Keratinocyte (primary cell): ENCODE measurements at regions not wholly inside any gene's neighbourhood (a gene's known extent, or its start where the extent isn't known, plus 50 kb on each side); places are given as distances from the start of the nearest gene placed in this dataset.

Experiments used
- EZH2 ChIP-seq: IDR thresholded peaks from one replicate; pipeline ENCODE4 v1.6.1; 2012; ENCODE audit warnings: inconsistent platforms, mild to moderate bottlenecking, low read length, moderate library complexity
- TF ChIP-seq, protein P1 (sequence below), 3 experiments: IDR thresholded peaks in 1 of 3; conservative IDR thresholded peaks in 1 of 3; optimal IDR thresholded peaks in 1 of 3; 2 replicates in 2 of 3; 3 replicates in 1 of 3; pipeline versions ENCODE3 to v1.5.1; 2011; ENCODE audit warnings: low read length in 3 of 3, mild to moderate bottlenecking in 3 of 3, moderate library complexity in 2 of 3, control low read depth in 1 of 3, inconsistent platforms in 1 of 3; ENCODE audit not compliant: insufficient read depth in 2 of 3; ENCODE audit errors: extremely low read depth in 1 of 3

DNA sequence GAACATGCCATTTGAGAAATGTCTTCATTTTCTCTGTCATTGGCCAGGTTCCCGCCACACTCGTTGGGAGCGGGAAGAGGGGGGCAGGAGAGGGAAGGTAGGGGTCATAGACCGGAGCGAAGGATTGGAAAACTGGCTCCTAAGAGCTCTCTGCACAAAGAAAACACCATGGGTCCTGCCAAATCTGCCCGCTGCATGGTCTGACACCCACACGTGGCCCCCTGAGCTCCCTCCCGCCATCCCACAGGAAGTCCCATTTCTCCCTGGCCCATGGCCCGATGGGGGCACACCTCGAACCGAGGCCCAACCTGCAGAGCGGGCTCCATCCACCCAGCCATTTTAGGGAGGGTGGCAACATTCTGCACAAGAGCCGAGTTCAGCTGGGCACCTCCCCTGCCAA is 159.6 kb downstream of the SALL1 start:
- TF ChIP-seq, protein P1, sequence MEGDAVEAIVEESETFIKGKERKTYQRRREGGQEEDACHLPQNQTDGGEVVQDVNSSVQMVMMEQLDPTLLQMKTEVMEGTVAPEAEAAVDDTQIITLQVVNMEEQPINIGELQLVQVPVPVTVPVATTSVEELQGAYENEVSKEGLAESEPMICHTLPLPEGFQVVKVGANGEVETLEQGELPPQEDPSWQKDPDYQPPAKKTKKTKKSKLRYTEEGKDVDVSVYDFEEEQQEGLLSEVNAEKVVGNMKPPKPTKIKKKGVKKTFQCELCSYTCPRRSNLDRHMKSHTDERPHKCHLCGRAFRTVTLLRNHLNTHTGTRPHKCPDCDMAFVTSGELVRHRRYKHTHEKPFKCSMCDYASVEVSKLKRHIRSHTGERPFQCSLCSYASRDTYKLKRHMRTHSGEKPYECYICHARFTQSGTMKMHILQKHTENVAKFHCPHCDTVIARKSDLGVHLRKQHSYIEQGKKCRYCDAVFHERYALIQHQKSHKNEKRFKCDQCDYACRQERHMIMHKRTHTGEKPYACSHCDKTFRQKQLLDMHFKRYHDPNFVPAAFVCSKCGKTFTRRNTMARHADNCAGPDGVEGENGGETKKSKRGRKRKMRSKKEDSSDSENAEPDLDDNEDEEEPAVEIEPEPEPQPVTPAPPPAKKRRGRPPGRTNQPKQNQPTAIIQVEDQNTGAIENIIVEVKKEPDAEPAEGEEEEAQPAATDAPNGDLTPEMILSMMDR (optimal IDR thresholded peaks at IDR 0.05 in 1 of 3, IDR thresholded peaks at IDR 0.05 in 1 of 3, conservative IDR thresholded peaks at IDR 0.05 in 1 of 3; ENCODE audit: extremely low read depth in 1 of 3, insufficient read depth in 2 of 3, low read length in 3 of 3): no peak
- no peak for TF ChIP-seq EZH2
